CD4-positive, alpha-beta T cell (primary cell): ENCODE measurements at regions not wholly inside any gene's neighbourhood (a gene's known extent, or its start where the extent isn't known, plus 50 kb on each side); places are given as distances from the start of the nearest gene placed in this dataset.

ENCODE experiments used
- ATAC-seq: fragments of 200-7000 bp; cut with Tn5 transposase; one replicate; pipeline ENCODE4 v1.10.0; 2022; ENCODE audit warnings: mild to moderate bottlenecking; ENCODE audit not compliant: poor library complexity
- CTCF ChIA-PET: fragments of 350-600 bp; sonication (Branson Sonifier 250); formaldehyde crosslinking; loops from one replicate; lab custom pipeline; 2021; ENCODE audit warnings: antibody characterized with exemption, inconsistent platforms; lab: Charles Lee
- POLR2A ChIA-PET: fragments of 350-600 bp; sonication (Branson Sonifier 250); formaldehyde crosslinking; loops from one replicate; lab custom pipeline; 2021; ENCODE audit warnings: antibody characterized with exemption, inconsistent platforms; lab: Charles Lee
- DNase-seq, 14 experiments: peaks; one replicate each; pipeline ENCODE4 v3.0.0-alpha.2; 2013 to 2020; ENCODE audit warnings: mixed read lengths in 2 of 14
- H3K27ac ChIP-seq, 2 donors: one replicate each; pipeline versions ENCODE4 v1.5.1 to v1.7.0; 2013; ENCODE audit warnings: low read length in 2 of 2, low read depth in 1 of 2, mild to moderate bottlenecking in 1 of 2
- H3K27me3 ChIP-seq, 2 experiments: 1 replicate in 1 of 2; 2 replicates in 1 of 2; pipeline versions ENCODE4 v1.6.1 to v1.7.0; 2013; ENCODE audit warnings: low read length in 2 of 2, control low read depth in 1 of 2, mild to moderate bottlenecking in 1 of 2, moderate library complexity in 1 of 2; ENCODE audit not compliant: insufficient read depth in 2 of 2, control insufficient read depth in 1 of 2
- H3K36me3 ChIP-seq: one replicate; pipeline ENCODE4 v1.6.1; 2013; ENCODE audit warnings: low read length, control low read depth; ENCODE audit not compliant: insufficient read depth
- H3K4me1 ChIP-seq: one replicate; pipeline ENCODE4 v1.6.1; 2013; ENCODE audit warnings: low read length, control low read depth; ENCODE audit not compliant: insufficient read depth
- H3K4me3 ChIP-seq: one replicate; pipeline ENCODE4 v1.5.1; 2013; ENCODE audit warnings: mild to moderate bottlenecking, low read length, moderate library complexity
- H3K9me3 ChIP-seq, 2 experiments: 1 replicate in 1 of 2; 2 replicates in 1 of 2; pipeline versions ENCODE4 v1.6.1 to v1.7.0; 2013; ENCODE audit warnings: low read length in 2 of 2, mild to moderate bottlenecking in 2 of 2, control low read depth in 1 of 2, moderate library complexity in 1 of 2; ENCODE audit not compliant: control insufficient read depth in 1 of 2, insufficient read depth in 1 of 2
- H3K27ac Mint-ChIP-seq: one replicate; pipeline ENCODE4 v1.8.0; 2020; ENCODE audit warnings: mixed read lengths
- H3K27me3 Mint-ChIP-seq: one replicate; pipeline ENCODE4 v1.8.0; 2021; ENCODE audit warnings: mixed read lengths
- H3K36me3 Mint-ChIP-seq: one replicate; pipeline ENCODE4 v1.8.0; 2021; ENCODE audit warnings: low read depth, mixed read lengths
- H3K4me1 Mint-ChIP-seq: one replicate; pipeline ENCODE4 v1.8.0; 2021; ENCODE audit warnings: low read depth, mixed read lengths
- H3K4me3 Mint-ChIP-seq: one replicate; pipeline ENCODE4 v1.8.0; 2020; ENCODE audit warnings: mild to moderate bottlenecking, mixed read lengths
- H3K9me3 Mint-ChIP-seq: one replicate; pipeline ENCODE4 v1.8.0; 2020; ENCODE audit warnings: mixed read lengths
- intact Hi-C, 2 experiments: fragments of 100-400 bp; cut with DNase I in 1 of 2; cut with micrococcal nuclease in 1 of 2; formaldehyde crosslinking; loops; one replicate each; pipeline versions ENCODE4 v1.15.1 to v1.9.0; 2023 to 2025; cut with DNase I, micrococcal nuclease
- TF ChIP-seq, protein P1 (sequence below): fragments of 200-600 bp; IDR thresholded peaks from one replicate; pipeline ENCODE4 v1.8.0; 2022; ENCODE audit warnings: antibody characterized with exemption, mild to moderate bottlenecking

GRCh38 chr11:87967459-87967858 is 207.8 kb downstream of the RAB38 start:
- CTCF ChIA-PET, result no interaction called here

GRCh38 chr11:87966694-87967093 is 208.5 kb downstream of the RAB38 start:
- no peaks in the 10 kb centered on the region for H3K4me1 ChIP-seq
- Mint-ChIP-seq H3K4me3 (no peak overlapping the region), H3K27ac (no peak overlapping the region), H3K4me1 (no peaks in the 10 kb centered on the region), H3K27me3 (peaks cover 8% of the 10 kb centered on the region), H3K36me3 (no peaks in the 10 kb centered on the region), H3K9me3 (no peaks in the 10 kb centered on the region)
- CTCF ChIA-PET, result no interaction called here
- no peaks in the 10 kb centered on the region for H3K27me3 ChIP-seq
- no peak for DNase-seq
- H3K27ac ChIP-seq, result no peak overlapping the region
- H3K36me3 ChIP-seq, result no peaks in the 10 kb centered on the region
- TF ChIP-seq, protein P1, sequence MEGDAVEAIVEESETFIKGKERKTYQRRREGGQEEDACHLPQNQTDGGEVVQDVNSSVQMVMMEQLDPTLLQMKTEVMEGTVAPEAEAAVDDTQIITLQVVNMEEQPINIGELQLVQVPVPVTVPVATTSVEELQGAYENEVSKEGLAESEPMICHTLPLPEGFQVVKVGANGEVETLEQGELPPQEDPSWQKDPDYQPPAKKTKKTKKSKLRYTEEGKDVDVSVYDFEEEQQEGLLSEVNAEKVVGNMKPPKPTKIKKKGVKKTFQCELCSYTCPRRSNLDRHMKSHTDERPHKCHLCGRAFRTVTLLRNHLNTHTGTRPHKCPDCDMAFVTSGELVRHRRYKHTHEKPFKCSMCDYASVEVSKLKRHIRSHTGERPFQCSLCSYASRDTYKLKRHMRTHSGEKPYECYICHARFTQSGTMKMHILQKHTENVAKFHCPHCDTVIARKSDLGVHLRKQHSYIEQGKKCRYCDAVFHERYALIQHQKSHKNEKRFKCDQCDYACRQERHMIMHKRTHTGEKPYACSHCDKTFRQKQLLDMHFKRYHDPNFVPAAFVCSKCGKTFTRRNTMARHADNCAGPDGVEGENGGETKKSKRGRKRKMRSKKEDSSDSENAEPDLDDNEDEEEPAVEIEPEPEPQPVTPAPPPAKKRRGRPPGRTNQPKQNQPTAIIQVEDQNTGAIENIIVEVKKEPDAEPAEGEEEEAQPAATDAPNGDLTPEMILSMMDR, result no peak
- no peak for ATAC-seq
- H3K9me3 ChIP-seq, result no peaks in the 10 kb centered on the region
- H3K4me3 ChIP-seq, result no peak overlapping the region
- POLR2A ChIA-PET, result no interaction called here
- intact Hi-C loops, result no loop called here

More at GRCh38 chr11:87967459-87967858, 207.8 kb downstream of the RAB38 start:
- peaks cover 6% of the 10 kb centered on the region for H3K27me3 Mint-ChIP-seq
- Histone ChIP-seq H3K27me3 (no peaks in the 10 kb centered on the region), H3K9me3 (no peaks in the 10 kb centered on the region), H3K36me3 (no peaks in the 10 kb centered on the region), H3K4me1 (no peaks in the 10 kb centered on the region), H3K4me3 (no peak overlapping the region), H3K27ac (no peak overlapping the region)
- no peak overlapping the region for H3K27ac Mint-ChIP-seq
- ATAC-seq (no peak), DNase-seq (no peak)
- H3K4me3 Mint-ChIP-seq, result no peak overlapping the region
- POLR2A ChIA-PET, result no interaction called here
- H3K36me3 Mint-ChIP-seq, result no peaks in the 10 kb centered on the region
- TF ChIP-seq, protein P1, result no peak
- intact Hi-C loops, result no loop called here
- H3K9me3 Mint-ChIP-seq, result no peaks in the 10 kb centered on the region
- no peaks in the 10 kb centered on the region for H3K4me1 Mint-ChIP-seq

DNA sequence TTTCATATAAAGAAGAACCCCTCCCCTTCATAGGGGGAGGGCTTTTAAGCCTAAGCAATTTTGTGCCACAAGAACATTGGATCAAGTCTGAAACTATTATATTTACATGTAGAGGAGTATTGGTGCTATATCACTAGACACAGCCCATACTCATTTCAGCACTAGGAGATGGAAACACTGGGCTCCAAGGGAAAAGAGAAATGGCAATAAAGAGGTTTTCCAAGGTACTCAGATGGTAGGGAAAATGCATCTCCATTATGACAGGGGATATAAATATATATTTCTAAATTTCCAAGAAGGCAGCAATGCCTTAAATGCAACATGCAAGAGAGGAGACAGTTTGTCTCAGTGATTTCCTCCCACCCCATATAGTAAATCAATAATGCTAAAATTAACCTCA is 209.0 kb downstream of the RAB38 start:
- Mint-ChIP-seq H3K9me3 (no peaks in the 10 kb centered on the region), H3K4me1 (no peaks in the 10 kb centered on the region), H3K36me3 (no peaks in the 10 kb centered on the region), H3K4me3 (no peak overlapping the region), H3K27ac (no peak overlapping the region), H3K27me3 (peaks cover 8% of the 10 kb centered on the region)
- intact Hi-C loops, result no loop called here
- ChIA-PET CTCF (no interaction called here), POLR2A (no interaction called here)
- Histone ChIP-seq H3K4me1 (no peaks in the 10 kb centered on the region), H3K36me3 (no peaks in the 10 kb centered on the region), H3K27ac (no peak overlapping the region), H3K9me3 (no peaks in the 10 kb centered on the region), H3K4me3 (no peak overlapping the region), H3K27me3 (no peaks in the 10 kb centered on the region)
- TF ChIP-seq, protein P1, result no peak
- ATAC-seq (no peak), DNase-seq (no peak)
